ENCODE measurements at regions not wholly inside any gene's neighbourhood (a gene's known extent, or its start where the extent isn't known, plus 50 kb on each side); places are given as distances from the start of the nearest gene placed in this dataset.

- TF ChIP-seq ZBTB4 (CRISPR knock-in tag; IDR thresholded peaks at IDR 0.05) = no peak
- TF ChIP-seq ZNF274 (IDR thresholded peaks at IDR 0.05; ENCODE audit: insufficient read depth, insufficient read length) = no peak
- TF ChIP-seq SMC3 (IDR thresholded peaks at IDR 0.05; ENCODE audit: borderline replicate concordance, low read length) = no peak
- no peak for TF ChIP-seq REST (IDR thresholded peaks at IDR 0.05; ENCODE audit: low read depth, low read length)
- no peak for TF ChIP-seq ATF2 (IDR thresholded peaks at IDR 0.05; ENCODE audit: low read length)
- TF ChIP-seq HCFC1 (IDR thresholded peaks at IDR 0.05; ENCODE audit: low read length) = no peak
- TF ChIP-seq SIN3A (IDR thresholded peaks at IDR 0.05; ENCODE audit: low read depth, low read length) = no peak
- no peak for TF ChIP-seq BHLHE40 (IDR thresholded peaks at IDR 0.05; ENCODE audit: borderline replicate concordance in 1 of 2, low read depth in 2 of 2, low read length in 1 of 2)
- no peak for TF ChIP-seq ZNF592 (IDR thresholded peaks at IDR 0.05)
- no peak for TF ChIP-seq TCF12 (IDR thresholded peaks at IDR 0.05; ENCODE audit: low read depth, low read length)
- TF ChIP-seq FOS (IDR thresholded peaks at IDR 0.05; ENCODE audit: borderline replicate concordance, extremely low read depth, insufficient read length) = no peak
- TF ChIP-seq CTCF (IDR thresholded peaks at IDR 0.05 in 2 of 3, conservative IDR thresholded peaks at IDR 0.05 in 1 of 3; ENCODE audit: control insufficient read depth in 2 of 3, extremely low read depth in 1 of 3, insufficient read depth in 1 of 3, low read depth in 3 of 3, low read length in 3 of 3) = no peak
These were observed 100.9 kb upstream of the NR3C2 start for GRCh38 chr4:148542922-148543623.

Data from GM12878 (cell line).